ENCODE measurements at regions not wholly inside any gene's neighbourhood (a gene's known extent, or its start where the extent isn't known, plus 50 kb on each side); places are given as distances from the start of the nearest gene placed in this dataset.
"Not testable (repeated sequence)": the region's sequence is repeated elsewhere in the genome, so short reads cannot be mapped to it uniquely, and the experiment has no call there.

DNA sequence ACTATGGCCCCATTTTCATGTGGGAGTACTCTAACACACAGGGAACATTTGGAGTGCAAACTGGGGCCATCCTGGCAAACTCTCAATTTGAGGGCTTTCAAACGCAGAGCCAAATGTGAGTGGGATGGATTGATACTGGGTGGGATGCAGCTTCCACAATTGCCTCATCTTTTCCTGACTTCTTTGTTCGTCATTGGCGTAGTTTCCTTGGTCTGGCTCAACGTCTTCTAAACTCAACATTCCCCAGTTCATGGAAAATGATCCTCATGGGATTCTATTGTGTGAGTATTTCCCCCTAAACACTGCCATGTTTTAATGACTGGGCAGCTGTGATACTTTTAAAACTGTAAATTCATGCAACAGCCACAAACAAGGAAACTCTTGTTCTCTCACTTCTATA lies 228.3 kb downstream of the TSPY10 start:
- H3K4me1 ChIP-seq (ENCODE audit: control insufficient read depth in 3 of 3, insufficient read depth in 2 of 3, low read depth in 1 of 3, low read length in 2 of 3); H3K9me3 ChIP-seq (ENCODE audit: control insufficient read depth in 2 of 2, insufficient read depth in 1 of 2, low read depth in 1 of 2, low read length in 1 of 2); H3K27me3 ChIP-seq (ENCODE audit: control insufficient read depth in 3 of 3, insufficient read depth in 3 of 3, low read length in 3 of 3); H3K27ac ChIP-seq (ENCODE audit: low read depth in 1 of 3, low read length in 2 of 3); DNase-seq; H3K4me3 ChIP-seq (ENCODE audit: low read depth in 1 of 3, low read length in 3 of 3); H3K36me3 ChIP-seq (ENCODE audit: control insufficient read depth in 3 of 3, insufficient read depth in 2 of 3, low read depth in 1 of 3, low read length in 3 of 3): not testable (repeated sequence)
- WGBS, 3 donors, result no CpG with 5 or more reads among the region's 4 CpGs
- peak; percentile 30 for FAIRE-seq

DNA sequence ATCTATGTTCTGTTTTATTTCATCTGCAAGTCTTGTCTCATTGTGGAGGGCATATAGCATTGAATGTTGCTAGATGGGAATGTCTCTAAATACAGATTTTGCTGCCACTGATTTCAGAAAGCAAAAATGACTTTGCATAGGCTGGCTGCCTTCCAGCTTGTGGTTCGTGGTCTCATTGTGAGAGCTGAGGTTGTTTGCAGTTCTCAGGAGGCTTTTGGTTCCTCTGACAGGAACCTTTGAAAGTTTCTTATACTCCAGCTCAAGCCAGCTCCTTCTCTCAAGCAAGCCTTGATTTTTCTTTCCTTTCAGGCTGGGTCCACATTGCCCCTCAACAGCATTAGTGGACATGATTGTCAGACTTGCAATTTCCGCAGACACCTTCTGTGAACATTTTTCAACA lies 229.8 kb downstream of the TSPY10 start:
- FAIRE-seq, result not testable (repeated sequence)

DNA sequence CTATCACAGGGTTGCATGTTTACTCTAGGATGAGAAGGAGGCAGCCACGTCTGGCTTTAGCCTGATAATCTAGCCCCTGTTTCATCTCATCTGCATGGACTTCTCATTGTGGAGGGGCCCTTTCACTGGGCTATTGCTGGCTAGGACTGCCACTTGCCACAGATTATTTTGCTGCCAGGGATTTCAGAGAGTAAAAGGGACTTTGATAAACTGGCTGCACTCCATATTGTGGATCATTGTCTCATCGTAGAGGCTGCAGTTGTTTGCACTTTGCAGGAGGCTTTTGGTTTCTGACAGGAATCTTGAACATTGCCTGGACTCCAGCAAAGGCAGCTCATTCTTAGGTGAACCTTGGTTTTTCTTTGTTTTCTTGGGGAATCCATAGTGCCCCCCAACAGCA lies 234.8 kb downstream of the TSPY10 start:
- no CpG with 5 or more reads among the region's 2 CpGs for WGBS, 3 donors
- not testable (repeated sequence) for H3K27ac ChIP-seq (ENCODE audit: low read depth in 1 of 3, low read length in 2 of 3); FAIRE-seq

More for the DNA sequence above, 229.8 kb downstream of the TSPY10 start:
- H3K27me3 ChIP-seq (ENCODE audit: control insufficient read depth in 3 of 3, insufficient read depth in 3 of 3, low read length in 3 of 3); H3K36me3 ChIP-seq (ENCODE audit: control insufficient read depth in 3 of 3, insufficient read depth in 2 of 3, low read depth in 1 of 3, low read length in 3 of 3); H3K27ac ChIP-seq (ENCODE audit: low read depth in 1 of 3, low read length in 2 of 3); DNase-seq; H3K4me1 ChIP-seq (ENCODE audit: control insufficient read depth in 3 of 3, insufficient read depth in 2 of 3, low read depth in 1 of 3, low read length in 2 of 3); H3K9me3 ChIP-seq (ENCODE audit: control insufficient read depth in 2 of 2, insufficient read depth in 1 of 2, low read depth in 1 of 2, low read length in 1 of 2); H3K4me3 ChIP-seq (ENCODE audit: low read depth in 1 of 3, low read length in 3 of 3): not testable (repeated sequence)
- WGBS, 3 donors, result no CpG with 5 or more reads among the region's 2 CpGs

DNA sequence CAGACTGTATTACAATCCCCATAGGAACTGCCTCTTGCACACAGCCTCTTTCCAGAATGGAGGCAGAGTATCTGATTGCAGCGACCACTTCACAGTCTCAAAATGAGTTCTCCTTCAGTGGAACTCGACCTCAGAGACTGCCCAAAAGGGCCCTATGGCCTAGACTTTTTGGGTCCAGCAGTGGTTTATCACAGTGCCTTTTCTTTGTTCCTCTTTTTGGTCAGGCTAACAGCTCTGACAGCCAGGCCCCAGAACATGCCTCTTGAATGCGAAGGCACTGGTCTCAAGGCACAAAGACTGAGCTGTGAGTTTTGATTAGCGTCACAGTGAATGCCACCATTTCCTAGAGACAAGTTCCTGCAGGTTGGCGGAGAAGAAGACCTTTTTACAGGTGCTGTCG lies 241.6 kb downstream of the TSPY10 start:
- not testable (repeated sequence) for H3K9me3 ChIP-seq (ENCODE audit: control insufficient read depth in 2 of 2, insufficient read depth in 1 of 2, low read depth in 1 of 2, low read length in 1 of 2); H3K27me3 ChIP-seq (ENCODE audit: control insufficient read depth in 3 of 3, insufficient read depth in 3 of 3, low read length in 3 of 3); DNase-seq

More for the DNA sequence above, 234.8 kb downstream of the TSPY10 start:
- not testable (repeated sequence) for H3K27me3 ChIP-seq (ENCODE audit: control insufficient read depth in 3 of 3, insufficient read depth in 3 of 3, low read length in 3 of 3); H3K4me3 ChIP-seq (ENCODE audit: low read depth in 1 of 3, low read length in 3 of 3); H3K9me3 ChIP-seq (ENCODE audit: control insufficient read depth in 2 of 2, insufficient read depth in 1 of 2, low read depth in 1 of 2, low read length in 1 of 2); H3K36me3 ChIP-seq (ENCODE audit: control insufficient read depth in 3 of 3, insufficient read depth in 2 of 3, low read depth in 1 of 3, low read length in 3 of 3); H3K4me1 ChIP-seq (ENCODE audit: control insufficient read depth in 3 of 3, insufficient read depth in 2 of 3, low read depth in 1 of 3, low read length in 2 of 3); DNase-seq

DNA sequence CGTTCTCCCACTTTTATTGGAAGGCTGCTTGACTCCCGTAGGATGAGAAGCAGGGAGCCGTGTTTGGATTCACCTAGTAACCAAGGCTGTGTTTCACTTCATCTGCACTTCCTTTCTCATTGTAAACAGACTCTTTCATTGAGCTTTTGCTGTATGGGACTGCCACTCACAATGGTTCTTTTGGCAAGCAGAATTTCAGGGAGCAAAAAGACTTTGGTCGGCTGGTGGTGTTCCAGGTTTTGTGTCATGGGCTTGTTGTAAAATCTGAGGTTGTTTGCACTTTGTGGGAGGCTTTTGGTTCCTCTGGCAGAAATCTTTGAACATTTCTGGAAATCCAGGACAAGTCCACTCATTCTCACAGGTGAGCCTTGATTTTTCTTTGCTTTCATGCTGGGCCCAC lies 243.4 kb downstream of the TSPY10 start:
- FAIRE-seq; H3K4me3 ChIP-seq (ENCODE audit: low read depth in 1 of 3, low read length in 3 of 3); H3K27me3 ChIP-seq (ENCODE audit: control insufficient read depth in 3 of 3, insufficient read depth in 3 of 3, low read length in 3 of 3); DNase-seq; H3K4me1 ChIP-seq (ENCODE audit: control insufficient read depth in 3 of 3, insufficient read depth in 2 of 3, low read depth in 1 of 3, low read length in 2 of 3); H3K27ac ChIP-seq (ENCODE audit: low read depth in 1 of 3, low read length in 2 of 3); H3K36me3 ChIP-seq (ENCODE audit: control insufficient read depth in 3 of 3, insufficient read depth in 2 of 3, low read depth in 1 of 3, low read length in 3 of 3); H3K9me3 ChIP-seq (ENCODE audit: control insufficient read depth in 2 of 2, insufficient read depth in 1 of 2, low read depth in 1 of 2, low read length in 1 of 2): not testable (repeated sequence)
- WGBS, 3 donors, result no CpG with 5 or more reads among the region's 4 CpGs

More for the DNA sequence above, 241.6 kb downstream of the TSPY10 start:
- not testable (repeated sequence) for FAIRE-seq; H3K4me3 ChIP-seq (ENCODE audit: low read depth in 1 of 3, low read length in 3 of 3); H3K27ac ChIP-seq (ENCODE audit: low read depth in 1 of 3, low read length in 2 of 3); H3K4me1 ChIP-seq (ENCODE audit: control insufficient read depth in 3 of 3, insufficient read depth in 2 of 3, low read depth in 1 of 3, low read length in 2 of 3); H3K36me3 ChIP-seq (ENCODE audit: control insufficient read depth in 3 of 3, insufficient read depth in 2 of 3, low read depth in 1 of 3, low read length in 3 of 3)
- WGBS, 3 donors, result no CpG with 5 or more reads among the region's 6 CpGs

DNA sequence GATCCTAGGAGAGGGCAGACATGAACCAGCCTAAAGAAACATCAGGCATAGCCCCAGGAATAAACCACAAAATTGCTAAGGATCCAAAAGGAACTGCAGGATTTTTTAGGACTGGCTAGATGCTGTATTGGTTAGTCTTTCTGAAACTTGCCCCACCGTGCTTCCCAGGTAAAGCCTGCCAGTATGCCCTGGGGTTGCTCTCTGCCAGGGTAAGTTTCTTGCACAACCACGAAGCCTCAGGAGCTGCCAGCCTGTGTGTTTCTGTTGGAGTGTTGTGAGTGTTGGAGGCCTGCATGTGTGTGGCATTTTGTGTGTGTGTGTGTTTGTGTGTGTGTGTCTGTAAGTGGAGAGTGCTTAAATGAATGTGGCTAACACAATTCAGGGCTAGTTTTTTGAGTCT lies 244.4 kb downstream of the TSPY10 start:
- no CpG with 5 or more reads among the region's 2 CpGs for WGBS, 3 donors
- not testable (repeated sequence) for H3K36me3 ChIP-seq (ENCODE audit: control insufficient read depth in 3 of 3, insufficient read depth in 2 of 3, low read depth in 1 of 3, low read length in 3 of 3); H3K9me3 ChIP-seq (ENCODE audit: control insufficient read depth in 2 of 2, insufficient read depth in 1 of 2, low read depth in 1 of 2, low read length in 1 of 2); H3K4me3 ChIP-seq (ENCODE audit: low read depth in 1 of 3, low read length in 3 of 3); H3K27ac ChIP-seq (ENCODE audit: low read depth in 1 of 3, low read length in 2 of 3); FAIRE-seq; H3K27me3 ChIP-seq (ENCODE audit: control insufficient read depth in 3 of 3, insufficient read depth in 3 of 3, low read length in 3 of 3); DNase-seq; H3K4me1 ChIP-seq (ENCODE audit: control insufficient read depth in 3 of 3, insufficient read depth in 2 of 3, low read depth in 1 of 3, low read length in 2 of 3)

DNA sequence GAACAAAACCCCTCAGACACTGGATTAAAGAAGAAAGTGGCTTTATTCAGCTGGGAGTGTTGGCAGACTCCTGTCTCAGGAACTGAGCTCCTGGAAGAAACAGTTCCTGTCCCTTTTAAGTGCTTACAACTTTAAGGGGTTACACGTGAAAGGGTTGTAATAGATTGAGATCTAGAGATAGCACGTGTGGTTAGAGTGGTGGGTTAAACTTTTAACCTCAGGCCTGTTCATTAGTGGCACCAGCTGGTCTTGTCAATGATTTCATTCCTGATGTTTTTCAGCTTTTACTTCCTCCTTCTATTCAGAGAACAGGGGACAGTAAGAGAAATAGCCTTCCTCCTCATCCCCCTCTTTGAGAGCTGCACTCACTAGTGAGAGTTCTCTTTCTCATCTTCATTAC lies 247.1 kb downstream of the TSPY10 start:
- H3K36me3 ChIP-seq (ENCODE audit: control insufficient read depth in 3 of 3, insufficient read depth in 2 of 3, low read depth in 1 of 3, low read length in 3 of 3); H3K27ac ChIP-seq (ENCODE audit: low read depth in 1 of 3, low read length in 2 of 3); DNase-seq; H3K4me1 ChIP-seq (ENCODE audit: control insufficient read depth in 3 of 3, insufficient read depth in 2 of 3, low read depth in 1 of 3, low read length in 2 of 3); H3K9me3 ChIP-seq (ENCODE audit: control insufficient read depth in 2 of 2, insufficient read depth in 1 of 2, low read depth in 1 of 2, low read length in 1 of 2); H3K27me3 ChIP-seq (ENCODE audit: control insufficient read depth in 3 of 3, insufficient read depth in 3 of 3, low read length in 3 of 3); H3K4me3 ChIP-seq (ENCODE audit: low read depth in 1 of 3, low read length in 3 of 3); FAIRE-seq: not testable (repeated sequence)
- no CpG with 5 or more reads among the region's 2 CpGs for WGBS, 3 donors

DNA sequence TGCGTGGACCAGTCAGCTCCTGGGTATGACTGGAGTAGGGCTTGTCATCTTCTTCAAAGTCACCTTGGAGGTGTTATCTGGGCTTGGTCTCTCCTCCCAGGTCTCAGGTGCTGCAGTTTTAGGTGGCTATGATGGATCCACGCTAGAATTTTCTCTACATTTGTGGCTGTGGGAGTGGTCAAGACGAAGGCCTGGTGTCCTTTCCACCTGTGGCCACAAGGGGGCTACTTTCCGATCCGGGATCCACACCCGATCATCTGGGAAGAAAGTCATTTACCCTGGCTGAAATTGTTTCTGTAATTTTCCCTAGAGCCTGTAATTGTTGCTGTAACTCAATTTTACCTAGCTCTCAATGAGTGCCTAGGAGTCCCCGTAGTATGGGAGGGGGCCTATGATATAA lies 248.0 kb downstream of the TSPY10 start:
- DNase-seq; H3K4me3 ChIP-seq (ENCODE audit: low read depth in 1 of 3, low read length in 3 of 3); H3K9me3 ChIP-seq (ENCODE audit: control insufficient read depth in 2 of 2, insufficient read depth in 1 of 2, low read depth in 1 of 2, low read length in 1 of 2); H3K4me1 ChIP-seq (ENCODE audit: control insufficient read depth in 3 of 3, insufficient read depth in 2 of 3, low read depth in 1 of 3, low read length in 2 of 3); H3K27me3 ChIP-seq (ENCODE audit: control insufficient read depth in 3 of 3, insufficient read depth in 3 of 3, low read length in 3 of 3); H3K27ac ChIP-seq (ENCODE audit: low read depth in 1 of 3, low read length in 2 of 3); H3K36me3 ChIP-seq (ENCODE audit: control insufficient read depth in 3 of 3, insufficient read depth in 2 of 3, low read depth in 1 of 3, low read length in 3 of 3); FAIRE-seq: not testable (repeated sequence)
- WGBS, 3 donors, result no CpG with 5 or more reads among the region's 7 CpGs

DNA sequence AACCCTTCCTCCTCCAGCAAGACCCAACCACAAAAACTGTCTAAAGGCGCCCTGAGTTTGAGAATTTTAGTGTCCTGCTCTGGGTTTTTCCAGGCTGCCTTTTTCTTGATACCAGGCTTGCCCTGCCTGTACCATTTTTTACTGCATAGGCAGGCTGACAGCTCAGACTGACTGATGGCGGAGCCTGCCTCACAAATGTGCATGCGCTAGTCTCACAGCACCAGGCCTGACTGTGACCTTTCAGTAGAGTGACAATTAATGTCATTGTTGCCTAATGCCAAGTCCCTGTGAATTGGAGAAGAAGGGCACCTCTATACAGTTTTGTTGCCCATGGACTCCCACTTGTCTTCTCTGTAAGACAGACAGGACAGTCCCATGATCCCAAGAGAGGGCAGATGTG lies 253.9 kb downstream of the TSPY10 start:
- not testable (repeated sequence) for H3K4me3 ChIP-seq (ENCODE audit: low read depth in 1 of 3, low read length in 3 of 3); H3K27me3 ChIP-seq (ENCODE audit: control insufficient read depth in 3 of 3, insufficient read depth in 3 of 3, low read length in 3 of 3); H3K27ac ChIP-seq (ENCODE audit: low read depth in 1 of 3, low read length in 2 of 3); DNase-seq; H3K36me3 ChIP-seq (ENCODE audit: control insufficient read depth in 3 of 3, insufficient read depth in 2 of 3, low read depth in 1 of 3, low read length in 3 of 3); H3K9me3 ChIP-seq (ENCODE audit: control insufficient read depth in 2 of 2, insufficient read depth in 1 of 2, low read depth in 1 of 2, low read length in 1 of 2); FAIRE-seq; H3K4me1 ChIP-seq (ENCODE audit: control insufficient read depth in 3 of 3, insufficient read depth in 2 of 3, low read depth in 1 of 3, low read length in 2 of 3)
- WGBS, 3 donors, result no CpG with 5 or more reads among the region's 3 CpGs

All from small intestine (tissue), 7 donors.